ENCODE measurements at regions not wholly inside any gene's neighbourhood (a gene's known extent, or its start where the extent isn't known, plus 50 kb on each side); places are given as distances from the start of the nearest gene placed in this dataset.

DNA sequence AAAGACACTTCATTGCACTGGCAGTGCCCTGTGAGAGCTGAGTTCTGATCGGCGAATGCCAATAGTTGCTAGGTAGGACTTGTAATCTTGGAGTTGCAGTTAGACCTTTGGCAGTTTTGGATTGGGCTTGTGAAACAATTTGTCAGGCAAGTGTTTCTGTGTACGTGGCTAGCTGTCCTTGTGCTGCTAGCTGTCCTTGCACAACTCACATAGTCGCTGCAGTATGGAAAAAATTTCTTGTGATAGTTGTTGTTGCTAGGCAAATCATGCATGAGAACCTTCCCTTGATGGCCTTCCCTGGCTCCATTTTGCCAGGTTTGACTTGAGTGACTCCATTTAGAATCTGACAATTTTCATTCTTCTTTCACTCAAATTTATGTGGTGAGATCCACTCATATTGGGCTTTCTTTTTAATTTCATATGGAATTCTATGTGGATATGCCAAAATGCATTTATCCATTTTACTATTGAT is 140.7 kb downstream of the APIP start:
- TF ChIP-seq, protein P1, sequence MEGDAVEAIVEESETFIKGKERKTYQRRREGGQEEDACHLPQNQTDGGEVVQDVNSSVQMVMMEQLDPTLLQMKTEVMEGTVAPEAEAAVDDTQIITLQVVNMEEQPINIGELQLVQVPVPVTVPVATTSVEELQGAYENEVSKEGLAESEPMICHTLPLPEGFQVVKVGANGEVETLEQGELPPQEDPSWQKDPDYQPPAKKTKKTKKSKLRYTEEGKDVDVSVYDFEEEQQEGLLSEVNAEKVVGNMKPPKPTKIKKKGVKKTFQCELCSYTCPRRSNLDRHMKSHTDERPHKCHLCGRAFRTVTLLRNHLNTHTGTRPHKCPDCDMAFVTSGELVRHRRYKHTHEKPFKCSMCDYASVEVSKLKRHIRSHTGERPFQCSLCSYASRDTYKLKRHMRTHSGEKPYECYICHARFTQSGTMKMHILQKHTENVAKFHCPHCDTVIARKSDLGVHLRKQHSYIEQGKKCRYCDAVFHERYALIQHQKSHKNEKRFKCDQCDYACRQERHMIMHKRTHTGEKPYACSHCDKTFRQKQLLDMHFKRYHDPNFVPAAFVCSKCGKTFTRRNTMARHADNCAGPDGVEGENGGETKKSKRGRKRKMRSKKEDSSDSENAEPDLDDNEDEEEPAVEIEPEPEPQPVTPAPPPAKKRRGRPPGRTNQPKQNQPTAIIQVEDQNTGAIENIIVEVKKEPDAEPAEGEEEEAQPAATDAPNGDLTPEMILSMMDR (IDR thresholded peaks at IDR 0.05) = no peak
- TF ChIP-seq EP300 (IDR thresholded peaks at IDR 0.05) = no peak
